ENCODE measurements at regions not wholly inside any gene's neighbourhood (a gene's known extent, or its start where the extent isn't known, plus 50 kb on each side); places are given as distances from the start of the nearest gene placed in this dataset.
"Not testable (repeated sequence)": the region's sequence is repeated elsewhere in the genome, so short reads cannot be mapped to it uniquely, and the experiment has no call there.

- H3K9ac ChIP-seq (ENCODE audit: low read length); H2AFZ ChIP-seq (ENCODE audit: insufficient read depth, low read depth, low read length, poor library complexity, severe bottlenecking); POLR2A ChIA-PET; H3K27me3 ChIP-seq (replicated peaks in 1 of 4; ENCODE audit: control extremely low read depth in 1 of 4, control insufficient read depth in 3 of 4, insufficient read depth in 4 of 4, low read length in 3 of 4); H3K27me3 Mint-ChIP-seq; H3K27ac ChIP-seq (ENCODE audit: low read length in 2 of 2); H4K20me1 ChIP-seq (ENCODE audit: control insufficient read depth, insufficient read depth, low read length, poor library complexity, severe bottlenecking); H3K4me2 ChIP-seq (replicated peaks; ENCODE audit: low read depth, low read length, poor library complexity, severe bottlenecking); ATAC-seq (ENCODE audit: low read depth); H3K4me1 Mint-ChIP-seq; H3K4me3 ChIP-seq (ENCODE audit: control extremely low read depth in 1 of 5, extremely low read depth in 1 of 5, insufficient read depth in 1 of 5, low read depth in 2 of 5, low read length in 4 of 5); intact Hi-C loops (cut with micrococcal nuclease); DNase-seq; H3K36me3 ChIP-seq (replicated peaks in 1 of 2; ENCODE audit: control extremely low read depth in 1 of 2, control insufficient read depth in 1 of 2, extremely low read depth in 1 of 2, insufficient read depth in 2 of 2, low read length in 1 of 2); H3K79me2 ChIP-seq (ENCODE audit: control insufficient read depth, insufficient read depth, low read length); CTCF ChIA-PET; H3K4me3 Mint-ChIP-seq; H3K27ac Mint-ChIP-seq; H3K4me1 ChIP-seq (ENCODE audit: control insufficient read depth in 2 of 2, insufficient read depth in 2 of 2, low read length in 2 of 2): not testable (repeated sequence)
- WGBS (ENCODE audit: insufficient coverage) = 72% methylated on average over 4 of the region's 5 CpGs
- H3K9me3 ChIP-seq (ENCODE audit: control extremely low read depth in 1 of 3, control insufficient read depth in 2 of 3, insufficient read depth in 1 of 3, low read length in 2 of 3) = peaks cover 0 to 47% (median 0%) of the 10 kb centered on the region in 3 donors
- H3K9me3 Mint-ChIP-seq (ENCODE audit: insufficient read depth) = peaks cover 14% of the 10 kb centered on the region
These were observed 128.4 kb upstream of the FOXD4L5 start for GRCh38 chr9:65413371-65413770.

- 82% methylated on average over 2 of the region's 8 CpGs for WGBS (ENCODE audit: insufficient coverage)
- Mint-ChIP-seq H3K9me3 (ENCODE audit: insufficient read depth) (peaks cover 23% of the 10 kb centered on the region), H3K27ac (no peak overlapping the region), H3K4me3 (no peak overlapping the region), H3K27me3 (no peaks in the 10 kb centered on the region), H3K4me1 (no peaks in the 10 kb centered on the region)
- ChIA-PET POLR2A (no interaction called here), CTCF (no interaction called here)
- Histone ChIP-seq H3K9ac (ENCODE audit: low read length) (no peak overlapping the region), H3K36me3 (replicated peaks in 1 of 2; ENCODE audit: control extremely low read depth in 1 of 2, control insufficient read depth in 1 of 2, extremely low read depth in 1 of 2, insufficient read depth in 2 of 2, low read length in 1 of 2) (no peaks in the 10 kb centered on the region), H3K9me3 (ENCODE audit: control extremely low read depth in 1 of 3, control insufficient read depth in 2 of 3, insufficient read depth in 1 of 3, low read length in 2 of 3) (peaks cover 0 to 48% (median 0%) of the 10 kb centered on the region in 3 donors), H4K20me1 (ENCODE audit: control insufficient read depth, insufficient read depth, low read length, poor library complexity, severe bottlenecking) (no peaks in the 10 kb centered on the region), H3K4me3 (ENCODE audit: control extremely low read depth in 1 of 5, extremely low read depth in 1 of 5, insufficient read depth in 1 of 5, low read depth in 2 of 5, low read length in 4 of 5) (no peak overlapping the region), H3K27ac (ENCODE audit: low read length in 2 of 2) (no peak overlapping the region), H3K4me2 (replicated peaks; ENCODE audit: low read depth, low read length, poor library complexity, severe bottlenecking) (no peak overlapping the region), H2AFZ (ENCODE audit: insufficient read depth, low read depth, low read length, poor library complexity, severe bottlenecking) (no peak overlapping the region), H3K4me1 (ENCODE audit: control insufficient read depth in 2 of 2, insufficient read depth in 2 of 2, low read length in 2 of 2) (no peaks in the 10 kb centered on the region), H3K79me2 (ENCODE audit: control insufficient read depth, insufficient read depth, low read length) (no peaks in the 10 kb centered on the region), H3K27me3 (replicated peaks in 1 of 4; ENCODE audit: control extremely low read depth in 1 of 4, control insufficient read depth in 3 of 4, insufficient read depth in 4 of 4, low read length in 3 of 4) (no peaks in the 10 kb centered on the region)
- DNase-seq (no peak), ATAC-seq (ENCODE audit: low read depth) (no peak)
- intact Hi-C loops (cut with micrococcal nuclease) = no loop called here
- no peak for TF ChIP-seq CTCF (IDR thresholded peaks at IDR 0.05)
- TF ChIP-seq EZH2 (IDR thresholded peaks at IDR 0.05; ENCODE audit: borderline replicate concordance, insufficient read depth, low read depth, low read length, poor library complexity, severe bottlenecking) = no peak
These were observed 126.9 kb upstream of the FOXD4L5 start for GRCh38 chr9:65411901-65412300.

Data from B cell (primary cell).